UCSD-AML1 (cell line): ENCODE measurements at regions not wholly inside any gene's neighbourhood (a gene's known extent, or its start where the extent isn't known, plus 50 kb on each side); places are given as distances from the start of the nearest gene placed in this dataset.
A peak's percentile ranks its signal among the peaks of the same experiment; 100 is the strongest.
"Not testable (repeated sequence)": the region's sequence is repeated elsewhere in the genome, so short reads cannot be mapped to it uniquely, and the experiment has no call there.

ENCODE experiments used
- DNase-seq: peaks from one replicate; lab custom pipeline; 2025; ENCODE audit not compliant: unreplicated experiment; lab: John Stamatoyannopoulos, UW

- peak; percentile 65 for DNase-seq
Measured at GRCh38 chr7:16933296-16934279, 51.8 kb upstream of the AGR3 start.

DNA sequence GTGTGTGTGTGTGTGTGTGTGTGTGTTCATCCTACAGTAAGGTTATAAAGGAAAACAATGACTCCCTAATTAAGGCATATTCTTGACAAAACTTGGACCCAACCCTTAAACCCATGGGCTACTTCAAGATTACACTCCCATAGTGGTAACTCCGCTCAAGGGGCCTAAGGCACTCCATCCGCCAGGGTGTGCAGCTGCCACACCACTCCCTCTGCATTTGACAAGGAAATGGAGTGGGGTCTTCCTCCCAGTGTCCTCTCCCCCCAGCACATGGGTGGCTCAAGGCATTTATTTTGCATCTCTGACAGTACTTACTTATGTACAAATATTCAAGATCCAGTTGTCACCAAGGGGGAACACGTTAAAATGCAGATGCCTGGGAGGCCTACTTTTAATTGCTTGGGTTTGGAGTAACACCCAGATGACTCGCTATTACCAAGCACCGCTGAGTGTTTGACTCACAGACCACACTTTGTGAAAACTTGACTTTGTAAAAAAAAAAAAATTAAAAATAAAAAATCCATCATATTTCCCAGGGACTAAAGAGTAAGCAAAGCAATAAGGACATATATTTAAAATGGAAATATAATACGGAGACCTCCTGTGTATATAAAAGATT, 53.0 kb upstream of the AGR3 start:
- peak; percentile 4 for DNase-seq

GRCh38 chr7:16935341-16935735, 53.6 kb upstream of the AGR3 start:
- DNase-seq: no peak

GRCh38 chr7:16936626-16937422, 55.0 kb upstream of the AGR3 start:
- DNase-seq: no peak

DNA sequence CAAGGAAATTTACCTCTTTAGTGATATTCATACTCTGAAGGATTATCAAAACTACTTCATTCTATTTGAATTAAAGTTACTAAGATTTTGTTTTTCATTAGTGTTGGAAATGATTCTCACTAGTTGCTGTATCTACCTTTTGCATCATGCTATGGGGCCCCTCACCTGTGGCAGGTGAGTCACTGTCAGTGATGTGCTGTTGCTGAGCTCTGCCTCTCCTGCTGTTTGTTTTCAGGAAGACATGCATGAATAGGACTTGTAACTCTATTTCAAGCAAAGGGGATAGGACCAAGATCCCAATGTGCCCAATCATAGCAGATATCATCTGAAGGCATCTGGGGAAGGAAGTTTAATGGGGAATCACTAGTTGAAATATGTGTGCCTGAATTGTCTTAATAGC, 57.4 kb upstream of the AGR3 start:
- DNase-seq: no peak

GRCh38 chr7:16940776-16941175, 59.0 kb upstream of the AGR3 start:
- DNase-seq: no peak

- DNase-seq: no peak
Measured at GRCh38 chr7:16942929-16943509, 61.2 kb upstream of the AGR3 start.

DNA sequence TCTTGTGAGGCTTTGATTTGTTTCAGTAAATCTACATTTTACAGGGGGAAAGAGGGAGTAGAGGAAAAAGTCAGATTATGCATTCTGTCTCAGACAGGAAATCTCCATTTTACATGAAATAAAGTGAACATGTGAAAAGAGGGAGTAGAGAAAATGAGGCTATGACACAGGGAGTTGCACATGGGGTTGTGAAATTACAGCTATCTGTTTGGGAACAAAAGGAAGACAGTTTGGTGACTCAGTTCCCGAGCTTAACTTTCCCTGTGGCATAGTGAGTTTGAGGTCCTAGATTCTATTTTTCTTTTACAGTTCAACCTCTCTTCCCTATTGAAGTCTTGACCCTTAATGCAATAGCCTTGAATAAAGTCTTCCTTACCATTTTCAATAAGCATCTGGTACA, 63.2 kb upstream of the AGR3 start:
- DNase-seq: no peak

DNA sequence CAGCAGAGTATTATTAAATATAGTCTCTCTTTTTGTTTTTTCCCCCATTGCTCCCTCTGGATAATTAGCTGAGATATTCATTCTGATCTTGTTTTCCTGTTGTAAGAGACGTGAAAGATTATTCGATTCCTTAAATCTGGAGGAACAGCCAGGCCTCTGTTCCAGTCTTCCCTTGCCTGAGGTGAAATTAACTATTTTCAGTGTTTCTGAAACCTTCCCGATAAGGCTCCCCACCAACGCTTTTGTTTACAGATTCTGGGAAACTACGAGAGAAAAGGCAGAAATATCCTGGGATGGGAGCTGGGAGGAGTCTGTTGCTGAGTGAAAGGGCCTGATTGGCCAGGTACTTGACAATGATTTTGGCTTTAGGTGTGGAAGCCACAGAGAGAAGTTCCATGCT, 63.6 kb upstream of the AGR3 start:
- no peak for DNase-seq

DNA sequence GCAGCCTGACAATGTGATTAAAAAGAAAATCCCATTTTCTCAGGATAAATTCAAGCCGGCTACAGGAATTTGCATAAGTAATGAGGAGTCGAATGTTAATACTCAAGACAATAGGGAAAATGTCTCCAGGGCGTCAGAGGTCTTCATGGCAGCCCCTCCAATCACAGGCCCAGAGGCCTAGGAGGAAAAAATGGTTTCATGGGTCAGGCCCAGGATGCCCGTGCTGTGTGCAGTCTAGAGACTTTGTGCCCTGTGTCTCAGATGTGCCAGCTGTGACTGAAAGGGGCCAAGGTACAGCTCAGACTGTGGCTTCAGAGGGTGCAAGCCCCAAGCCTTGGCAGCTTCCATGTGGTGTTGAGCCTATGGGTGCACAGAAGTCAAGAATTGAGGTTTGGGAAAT, 66.3 kb upstream of the AGR3 start:
- not testable (repeated sequence) for DNase-seq

- no peak for DNase-seq
Measured at GRCh38 chr7:16951483-16952080, 69.8 kb upstream of the AGR3 start.

- DNase-seq: no peak
Measured at GRCh38 chr7:16954321-16954720, 72.5 kb upstream of the AGR3 start.

- no peak for DNase-seq
Measured at GRCh38 chr7:16958724-16959123, 76.9 kb upstream of the AGR3 start.

- DNase-seq: no peak
Measured at GRCh38 chr7:16960337-16960965, 78.7 kb upstream of the AGR3 start.

DNA sequence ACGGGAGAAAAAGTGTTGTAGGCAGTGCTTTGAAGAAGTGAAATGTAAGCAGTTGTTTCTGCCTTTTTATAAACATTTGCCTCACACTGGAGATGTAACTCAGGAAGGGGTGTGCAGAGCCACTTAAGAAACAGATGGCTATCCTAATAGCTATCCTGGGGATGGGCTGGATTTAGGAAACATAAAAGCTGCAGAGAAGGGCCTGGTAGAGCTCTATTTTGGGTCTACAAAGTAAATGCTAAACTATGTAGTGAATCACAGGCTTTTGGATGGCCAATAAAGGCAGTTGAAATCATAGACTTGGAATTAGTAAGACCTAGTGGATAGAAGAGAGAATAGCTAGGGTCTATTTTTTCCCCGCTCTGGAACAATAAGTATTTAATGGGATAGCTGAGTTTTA, 79.9 kb upstream of the AGR3 start:
- no peak for DNase-seq

- DNase-seq: no peak
Measured at GRCh38 chr7:16963044-16963443, 81.3 kb upstream of the AGR3 start.

DNA sequence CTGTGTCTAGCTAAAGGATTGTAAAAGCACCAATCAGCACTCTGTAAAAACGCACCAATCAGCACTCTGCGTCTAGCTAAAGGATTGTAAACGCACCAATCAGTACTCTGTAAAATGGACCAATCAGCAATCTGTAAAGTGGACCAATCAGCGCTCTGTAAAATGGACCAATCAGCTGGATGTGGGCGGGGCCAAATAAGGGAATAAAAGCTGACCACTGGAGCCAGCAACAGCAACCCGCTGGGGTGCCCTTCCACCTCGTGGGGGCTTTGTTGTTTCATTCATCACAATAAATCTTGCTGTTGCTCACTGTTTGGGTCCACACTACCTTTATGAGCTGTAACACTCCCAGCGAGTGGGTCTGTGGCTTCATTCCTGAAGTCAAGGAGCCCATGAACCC, 83.9 kb upstream of the AGR3 start:
- DNase-seq: not testable (repeated sequence)

DNA sequence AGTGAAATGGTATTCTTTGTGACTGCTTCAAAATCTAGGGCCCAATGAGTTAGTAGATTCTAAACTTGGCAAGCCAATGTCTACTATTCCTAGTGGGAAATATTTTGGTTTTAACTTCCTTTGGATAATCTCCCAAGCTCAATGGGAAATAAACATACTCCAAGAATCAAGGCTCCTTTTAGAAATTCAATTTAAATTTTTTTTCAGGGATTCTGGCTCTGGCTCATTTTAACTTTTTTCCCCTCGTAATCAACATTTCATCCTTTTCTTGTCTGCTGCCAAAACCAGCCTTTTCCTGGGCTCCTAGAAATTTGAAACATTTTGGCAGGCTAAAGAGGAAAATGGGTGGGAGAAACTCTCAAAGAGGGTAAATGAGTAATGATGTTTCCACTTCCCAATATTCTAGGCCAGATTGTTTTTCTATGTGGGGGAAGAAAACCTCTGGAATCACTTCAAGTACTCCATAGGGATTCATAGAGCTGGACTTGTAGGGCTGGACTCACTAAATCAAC, 85.6 kb upstream of the AGR3 start:
- DNase-seq: no peak

DNA sequence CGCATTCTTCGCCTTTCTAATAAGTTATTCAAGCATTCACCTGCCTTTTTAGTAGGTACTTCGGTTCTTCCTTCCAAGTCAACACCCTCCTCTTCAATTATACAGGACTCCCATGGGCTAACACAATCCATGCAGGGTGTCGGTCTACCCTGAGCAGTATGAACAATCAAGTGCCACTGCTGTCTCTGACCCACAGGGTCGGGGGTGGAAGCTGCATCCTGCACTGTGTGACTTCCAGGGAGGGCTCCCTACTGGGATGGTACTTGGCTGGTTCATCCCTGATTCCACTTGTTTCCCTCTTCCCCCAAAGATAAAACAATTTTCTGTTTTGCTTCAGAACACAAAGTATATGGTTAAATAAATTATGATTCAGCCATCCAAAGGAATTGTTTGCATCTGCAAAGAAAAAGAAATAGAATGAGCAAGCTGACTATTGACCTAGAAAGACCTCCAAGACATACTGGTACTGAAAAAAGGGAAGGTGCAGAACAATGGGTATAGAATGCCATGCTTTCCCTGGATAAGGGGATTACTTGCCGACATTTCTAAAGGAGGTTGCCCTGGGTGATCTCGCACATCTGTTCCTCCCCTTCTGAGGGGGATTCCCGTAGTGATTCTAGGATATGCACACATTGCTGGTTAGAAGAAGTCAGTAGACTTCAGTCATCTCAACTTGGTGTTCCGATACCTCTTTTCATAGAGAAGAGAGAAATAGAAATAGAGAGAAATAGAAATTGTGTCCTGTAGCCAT, 89.1 kb upstream of the AGR3 start:
- DNase-seq: no peak
